ENCODE measurements at regions not wholly inside any gene's neighbourhood (a gene's known extent, or its start where the extent isn't known, plus 50 kb on each side); places are given as distances from the start of the nearest gene placed in this dataset.

DNA sequence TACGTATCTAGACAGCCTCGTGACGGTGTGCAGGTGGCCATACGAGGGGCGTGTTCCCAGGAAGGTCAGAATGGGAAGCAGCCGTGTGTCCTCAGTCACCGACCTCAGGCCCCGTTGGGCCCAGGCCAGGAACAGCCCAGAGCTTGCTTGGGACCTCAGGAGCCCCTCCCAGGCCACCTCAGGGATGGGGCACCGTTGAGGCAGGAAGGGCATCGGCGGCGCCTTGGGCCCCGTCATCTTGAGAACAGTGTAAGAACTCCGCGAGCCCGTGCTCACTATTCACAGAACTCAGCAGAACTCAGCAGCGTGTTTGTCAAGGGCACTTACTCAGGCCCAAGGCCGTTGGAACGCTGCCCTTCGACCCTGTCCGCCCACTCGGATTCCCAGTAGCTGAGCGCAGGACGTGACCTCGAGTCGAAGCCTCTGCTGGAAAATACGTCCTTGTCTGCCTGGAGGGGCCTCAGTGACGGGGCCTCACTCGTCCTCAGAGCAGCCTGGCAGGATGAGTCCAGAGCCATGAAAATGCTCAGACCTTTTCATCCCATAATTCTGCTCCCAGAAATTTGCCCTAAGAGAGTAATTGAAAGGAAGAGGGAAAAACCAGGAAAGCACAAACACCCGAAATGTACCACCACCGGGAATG, 1134.8 kb downstream of the BRD1 start:
- DNase-seq (ENCODE audit: low read depth), result no peak

DNA sequence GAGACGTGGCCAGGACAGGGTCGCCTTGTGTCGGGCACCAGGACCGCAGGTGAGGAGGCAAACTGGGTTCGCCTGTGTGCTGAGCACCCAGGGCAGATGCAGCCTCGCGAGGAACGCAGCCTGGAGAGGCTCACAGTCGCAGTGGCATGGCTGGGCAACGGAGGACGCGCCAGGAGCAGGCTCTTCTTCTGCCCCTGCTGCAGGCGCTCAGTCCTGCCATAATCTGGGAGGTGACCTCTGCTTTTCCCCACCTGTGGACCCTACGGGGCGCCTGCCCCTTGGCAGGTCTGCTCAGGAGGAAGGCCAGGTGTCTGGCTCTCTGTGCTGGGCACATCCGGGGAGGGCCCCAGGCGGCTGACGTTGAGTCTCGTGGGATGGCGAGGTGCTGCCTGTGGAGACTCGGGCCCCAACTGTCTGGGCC, 1136.2 kb downstream of the BRD1 start:
- no peak for DNase-seq (ENCODE audit: low read depth)

DNA sequence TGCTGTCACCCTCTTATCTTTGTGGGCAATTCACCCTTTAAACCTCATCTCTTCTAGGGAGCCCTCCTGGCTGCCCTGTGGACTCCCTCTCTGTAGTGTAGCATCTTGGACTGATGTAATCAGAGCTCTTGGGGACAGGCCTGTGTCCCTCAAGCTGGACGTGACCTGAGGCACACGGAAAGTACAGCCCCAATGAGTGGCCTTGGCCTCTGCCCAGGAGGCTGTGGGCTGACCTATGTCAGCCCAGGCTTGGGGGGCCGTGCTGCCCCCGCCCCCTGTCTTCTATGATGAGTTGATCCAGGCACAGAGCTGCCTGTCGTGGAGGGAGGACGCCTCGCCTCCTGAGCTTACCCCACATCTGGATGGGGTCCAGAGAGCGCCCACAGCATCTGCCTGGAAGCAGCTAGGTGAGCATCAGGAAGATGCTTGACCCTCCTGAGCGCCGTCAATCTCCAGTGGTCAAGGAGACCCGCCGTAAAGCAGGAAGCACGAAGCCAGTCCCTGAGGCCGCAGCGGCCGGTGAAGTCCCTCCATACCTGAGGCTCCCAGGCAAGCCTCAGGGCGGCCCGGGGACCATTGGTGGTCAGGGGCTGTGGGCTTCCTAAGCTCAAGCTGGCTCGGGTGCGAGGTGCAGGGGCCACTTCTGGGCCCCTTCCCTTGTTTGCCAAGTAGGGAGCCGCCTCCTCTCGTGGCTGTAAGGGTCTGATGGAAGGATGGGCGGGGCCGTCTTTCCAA, 1136.9 kb downstream of the BRD1 start:
- DNase-seq (ENCODE audit: low read depth), result no peak

DNA sequence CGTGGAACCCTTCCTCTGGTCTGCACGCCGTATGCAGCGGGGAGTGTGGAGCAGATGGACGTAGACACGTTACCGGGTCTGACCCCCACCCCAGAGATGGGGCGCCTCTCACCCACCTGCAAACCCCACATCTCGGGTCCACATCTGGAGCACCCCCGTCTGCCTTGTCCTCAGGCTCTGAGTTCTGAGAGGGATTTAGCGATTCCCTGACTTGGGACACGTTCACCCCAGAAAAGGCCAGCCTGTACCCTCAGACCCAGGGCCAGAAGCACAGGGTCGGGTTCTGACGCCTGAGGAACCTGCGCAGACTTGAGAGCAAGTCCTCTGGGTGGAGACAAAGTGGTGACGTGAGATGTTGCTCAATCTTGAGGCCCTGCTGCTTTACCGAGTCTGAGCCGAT, 1138.5 kb downstream of the BRD1 start:
- DNase-seq (ENCODE audit: low read depth), result no peak

DNA sequence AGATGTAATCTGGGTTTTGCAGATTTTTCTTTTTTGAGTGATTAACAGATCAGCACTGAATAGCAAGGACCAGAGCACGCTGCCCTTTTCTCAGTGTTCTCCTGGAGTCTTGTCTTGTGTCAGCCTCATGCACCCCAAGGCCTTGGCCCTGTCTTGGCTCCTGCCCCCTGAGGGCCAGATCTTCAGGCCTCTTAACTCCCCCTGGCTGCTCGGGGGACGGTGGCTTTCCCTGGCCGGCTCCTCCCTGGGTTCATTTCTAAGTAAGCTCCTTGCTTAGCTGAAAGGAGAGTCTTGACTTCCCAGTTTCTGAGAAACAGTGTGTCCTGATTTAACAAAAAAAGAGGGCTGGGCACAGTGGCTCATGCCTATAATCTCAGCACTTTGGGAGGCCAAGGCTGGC, 1139.3 kb downstream of the BRD1 start:
- DNase-seq (ENCODE audit: low read depth), result no peak

DNA sequence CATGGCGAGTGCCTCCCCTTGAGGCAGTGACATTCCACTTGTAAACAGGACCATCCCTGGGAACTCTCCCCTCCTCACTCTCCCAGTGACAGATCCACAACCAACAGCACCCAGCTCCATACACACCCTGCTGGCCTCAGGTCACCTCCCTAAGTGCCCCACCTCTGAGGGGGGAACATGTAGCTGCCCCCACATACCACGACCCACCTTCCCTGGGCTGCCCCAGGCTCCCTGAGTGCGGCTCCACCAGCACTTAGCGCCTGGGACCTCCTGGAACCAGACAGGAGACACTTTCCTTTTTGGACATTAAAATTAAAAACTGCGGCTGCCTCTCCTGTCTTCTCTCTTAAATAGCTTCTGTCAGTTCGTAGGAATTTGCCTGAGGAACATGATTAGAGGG, 1140.1 kb downstream of the BRD1 start:
- no peak for DNase-seq (ENCODE audit: low read depth)

DNA sequence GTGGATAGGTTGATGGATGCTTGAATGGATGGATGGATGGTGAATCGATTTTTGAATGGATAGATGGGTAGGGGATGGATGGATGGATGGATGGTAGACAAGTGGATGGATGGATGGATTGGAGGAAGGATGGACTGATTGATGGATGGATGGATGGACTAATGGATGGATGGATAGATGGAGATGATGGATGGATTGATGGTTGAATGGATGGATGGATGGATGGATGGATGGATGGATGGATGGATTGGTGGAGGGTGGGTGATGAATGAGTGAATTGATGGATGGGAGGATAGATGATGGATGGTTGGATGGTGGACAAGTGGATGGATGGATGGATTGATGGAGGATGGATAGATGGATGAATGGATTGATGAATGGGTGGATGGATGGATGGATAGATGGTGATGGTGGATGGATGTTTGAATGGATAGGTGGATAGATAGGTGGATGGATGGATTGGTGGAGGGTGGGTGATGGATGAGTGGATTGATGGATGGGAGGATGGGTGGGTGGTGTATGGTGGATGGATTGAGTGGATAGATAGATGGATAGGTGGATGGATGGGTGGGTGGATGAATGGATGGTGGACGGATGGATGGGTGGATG, 1140.9 kb downstream of the BRD1 start:
- no peak for DNase-seq (ENCODE audit: low read depth)

DNA sequence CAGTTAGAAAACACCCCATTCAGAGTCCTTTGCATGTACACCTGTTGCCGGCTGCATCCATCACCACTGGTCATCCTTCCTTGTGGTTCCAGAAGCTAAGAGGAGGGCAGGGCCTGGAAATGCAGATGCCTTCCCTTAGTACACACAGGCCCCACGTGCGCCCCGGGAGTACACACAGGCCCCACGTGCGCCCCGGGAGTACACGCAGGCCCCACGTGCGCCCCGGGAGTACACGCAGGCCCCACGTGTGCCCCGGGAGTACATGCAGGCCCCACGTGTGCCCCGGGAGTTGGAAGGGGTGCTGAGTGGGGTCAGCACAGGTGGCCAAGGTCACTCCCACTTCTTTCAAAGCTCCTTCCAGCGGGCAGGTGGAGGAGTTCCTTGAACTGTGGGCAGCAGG, 1141.9 kb downstream of the BRD1 start:
- no peak for DNase-seq (ENCODE audit: low read depth)

DNA sequence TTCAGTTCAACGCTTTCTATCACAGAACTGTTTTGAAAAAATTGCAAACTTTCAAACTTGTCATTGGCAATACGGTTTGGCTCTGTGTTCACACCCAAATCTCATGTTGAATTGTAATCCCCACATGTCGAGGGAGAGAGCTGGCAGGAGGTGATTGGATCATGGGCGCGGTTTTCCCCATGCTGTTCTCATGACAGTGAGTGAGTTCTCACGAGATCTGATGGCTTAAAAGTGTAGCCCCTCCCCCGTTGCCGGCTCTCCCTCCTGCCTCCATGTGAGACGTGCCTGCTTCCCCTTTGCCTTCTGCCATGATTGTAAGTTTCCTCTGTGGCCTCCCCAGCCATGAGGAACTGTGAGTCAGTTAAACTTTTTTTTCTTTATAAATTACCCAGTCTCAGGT, 1144.0 kb downstream of the BRD1 start:
- DNase-seq (ENCODE audit: low read depth), result no peak

DNA sequence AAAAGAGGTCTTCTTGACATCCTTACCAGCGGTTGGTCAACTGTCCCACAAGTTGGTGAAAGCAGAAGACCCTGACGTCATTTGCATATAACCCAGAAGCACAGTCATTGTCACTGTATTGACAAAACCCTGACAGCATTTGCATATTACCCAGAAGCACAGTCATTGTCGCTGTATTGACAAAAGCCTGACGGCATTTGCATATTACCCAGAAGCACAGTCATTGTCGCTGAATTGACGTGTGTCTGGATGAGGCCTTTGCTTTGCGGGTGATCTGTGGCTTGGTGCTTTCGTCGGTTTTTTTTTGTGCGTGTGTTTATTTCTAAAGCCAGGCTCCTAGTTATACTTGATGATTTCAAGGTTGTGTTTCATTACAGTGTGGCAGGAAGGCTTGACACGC, 1145.2 kb downstream of the BRD1 start:
- DNase-seq (ENCODE audit: low read depth), result no peak

DNA sequence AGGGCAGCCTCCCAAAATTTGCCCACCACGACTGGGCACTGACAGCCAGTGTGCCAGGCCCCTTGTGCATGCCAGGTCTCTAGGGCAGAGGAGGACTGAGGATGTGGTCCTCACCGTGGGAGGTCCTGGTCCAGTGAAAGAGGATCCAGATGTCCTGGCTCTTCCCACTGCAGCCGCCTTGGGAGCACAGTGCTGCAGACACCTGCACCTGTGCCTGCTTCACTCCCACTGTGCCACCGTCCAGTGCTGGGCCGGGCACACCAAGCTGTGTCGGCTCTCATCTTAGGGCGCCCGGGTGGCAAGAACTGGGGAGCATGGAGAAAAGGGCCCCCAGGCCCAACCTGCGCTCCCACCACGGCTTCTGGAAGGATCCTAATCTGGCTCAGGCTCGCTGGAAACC, 1147.1 kb downstream of the BRD1 start:
- no peak for DNase-seq (ENCODE audit: low read depth)

DNA sequence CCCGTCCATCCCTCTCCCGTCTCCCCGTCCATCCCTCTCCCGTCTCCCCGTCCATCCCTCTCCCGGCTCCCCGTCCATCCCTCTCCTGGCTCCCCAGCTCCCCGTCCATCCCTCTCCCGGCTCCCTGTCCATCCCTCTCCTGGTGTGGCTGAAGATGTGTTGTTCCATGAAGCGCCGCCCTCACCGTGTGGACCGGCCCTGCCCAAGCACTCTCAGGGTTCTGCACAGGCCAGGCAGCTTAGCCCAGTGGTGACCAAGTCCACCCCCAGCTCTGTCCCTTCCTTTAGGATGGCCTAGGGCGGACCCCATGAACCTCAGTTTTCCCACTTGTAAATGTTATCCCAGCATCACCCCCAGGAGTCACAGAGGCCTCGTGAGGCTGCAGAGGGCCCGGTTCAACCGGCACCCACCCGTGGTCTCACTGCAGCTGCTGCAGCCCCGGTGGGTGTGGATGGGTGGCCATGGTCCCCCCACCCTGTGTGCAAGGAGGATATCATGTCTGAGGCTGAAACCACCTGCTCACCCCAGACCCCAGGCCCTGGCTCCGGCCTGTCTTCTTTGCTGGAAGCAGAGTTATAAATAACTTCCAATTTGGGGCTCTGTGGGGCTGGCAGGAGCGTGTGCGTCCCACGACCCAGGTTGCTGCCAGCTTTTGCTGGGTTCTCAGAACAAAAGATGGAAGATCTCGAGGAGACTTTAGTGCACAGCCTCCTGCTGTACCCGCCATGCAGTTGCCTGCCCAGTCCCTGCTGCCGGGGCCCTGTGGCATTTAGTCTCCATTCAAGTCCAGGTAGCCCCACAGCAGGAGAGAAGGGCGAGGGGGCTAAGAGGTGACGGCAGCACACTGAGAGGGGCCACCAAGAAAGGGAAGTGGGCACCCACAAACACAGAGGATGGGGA, 1147.8 kb downstream of the BRD1 start:
- DNase-seq (ENCODE audit: low read depth), result no peak

DNA sequence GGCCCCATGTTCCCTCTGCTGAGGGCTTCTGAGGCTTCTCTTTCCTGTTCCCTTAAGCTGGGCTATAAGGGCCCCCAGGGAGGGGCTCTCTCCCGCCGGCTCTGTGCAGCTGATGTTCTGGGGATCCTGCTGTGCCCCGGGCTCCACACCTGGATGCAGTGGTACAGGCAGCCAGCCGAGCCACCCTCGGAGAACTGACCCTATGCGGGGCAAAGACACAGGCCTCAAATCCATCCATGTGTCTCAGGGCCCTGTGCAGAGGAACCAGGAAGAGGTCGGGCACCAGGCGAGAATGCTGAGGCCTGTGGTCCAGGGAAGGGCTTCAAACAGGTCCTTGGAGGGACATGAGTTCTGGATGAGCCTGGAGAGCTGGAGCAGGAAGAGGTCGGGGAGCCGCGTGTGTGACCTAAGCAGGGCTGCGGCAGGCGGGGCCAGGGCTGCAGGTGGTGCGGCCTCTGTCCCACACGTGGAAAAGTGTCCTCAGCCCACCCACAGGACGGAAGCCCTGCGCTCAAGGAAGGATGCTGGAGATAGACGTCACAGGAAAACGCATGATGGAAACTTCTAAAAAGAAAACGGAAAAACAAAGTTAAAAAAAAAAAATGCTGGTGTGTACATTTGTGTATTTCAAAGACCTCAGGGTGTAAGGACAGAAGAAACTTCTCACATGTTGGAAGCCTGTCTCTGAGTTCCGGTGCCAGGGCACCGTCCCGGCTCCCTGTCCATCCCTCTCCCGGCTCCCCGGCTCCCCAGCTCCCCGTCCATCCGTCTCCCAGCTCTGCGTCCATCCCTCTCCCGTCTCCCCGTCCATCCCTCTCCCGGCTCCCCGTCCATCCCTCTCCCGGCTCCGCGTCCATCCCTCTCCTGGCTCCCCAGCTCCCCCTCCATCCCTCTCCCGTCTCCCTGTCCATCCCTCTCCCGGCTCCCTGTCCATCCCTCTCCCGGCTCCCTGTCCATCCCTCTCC, 1149.2 kb downstream of the BRD1 start:
- DNase-seq (ENCODE audit: low read depth), result no peak

DNA sequence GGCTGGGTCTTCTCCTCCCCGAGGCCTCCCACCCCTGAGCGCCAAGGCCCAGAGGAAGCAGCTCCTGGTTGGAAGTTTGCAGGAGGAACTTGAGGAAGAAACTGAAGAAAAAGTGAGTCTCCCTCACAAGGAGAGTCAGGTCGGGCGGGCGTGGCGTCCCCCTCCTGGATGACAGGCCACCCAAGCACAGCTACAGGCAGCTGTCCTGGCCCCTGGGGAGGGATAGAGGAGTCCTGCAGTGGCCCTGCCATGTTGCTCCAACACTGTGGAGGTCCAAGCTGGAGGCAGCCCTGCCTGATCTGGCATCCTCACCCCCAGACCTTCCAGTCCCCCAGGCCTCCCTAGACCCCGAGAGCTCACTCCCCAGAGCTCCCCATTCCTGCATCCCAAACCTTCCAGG, 1150.1 kb downstream of the BRD1 start:
- no peak for DNase-seq (ENCODE audit: low read depth)

DNA sequence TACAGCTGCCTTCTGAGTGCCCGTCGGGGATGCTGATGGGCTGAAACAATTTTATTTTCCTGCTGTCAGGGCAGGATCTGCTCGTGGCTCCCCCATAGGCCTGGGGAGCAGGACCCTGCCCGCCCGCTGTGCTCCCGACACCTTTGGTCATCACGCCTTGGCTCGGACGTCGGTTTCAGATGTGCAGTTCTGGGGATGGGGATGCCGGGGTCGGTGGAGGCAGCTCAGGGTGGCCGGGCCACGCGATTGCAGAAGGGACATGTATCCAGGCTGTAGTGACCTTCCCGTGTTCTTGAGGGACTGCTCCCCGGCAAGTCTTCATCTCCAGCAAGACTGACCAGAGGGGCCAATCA, 1150.5 kb downstream of the BRD1 start:
- DNase-seq (ENCODE audit: low read depth), result no peak

DNA sequence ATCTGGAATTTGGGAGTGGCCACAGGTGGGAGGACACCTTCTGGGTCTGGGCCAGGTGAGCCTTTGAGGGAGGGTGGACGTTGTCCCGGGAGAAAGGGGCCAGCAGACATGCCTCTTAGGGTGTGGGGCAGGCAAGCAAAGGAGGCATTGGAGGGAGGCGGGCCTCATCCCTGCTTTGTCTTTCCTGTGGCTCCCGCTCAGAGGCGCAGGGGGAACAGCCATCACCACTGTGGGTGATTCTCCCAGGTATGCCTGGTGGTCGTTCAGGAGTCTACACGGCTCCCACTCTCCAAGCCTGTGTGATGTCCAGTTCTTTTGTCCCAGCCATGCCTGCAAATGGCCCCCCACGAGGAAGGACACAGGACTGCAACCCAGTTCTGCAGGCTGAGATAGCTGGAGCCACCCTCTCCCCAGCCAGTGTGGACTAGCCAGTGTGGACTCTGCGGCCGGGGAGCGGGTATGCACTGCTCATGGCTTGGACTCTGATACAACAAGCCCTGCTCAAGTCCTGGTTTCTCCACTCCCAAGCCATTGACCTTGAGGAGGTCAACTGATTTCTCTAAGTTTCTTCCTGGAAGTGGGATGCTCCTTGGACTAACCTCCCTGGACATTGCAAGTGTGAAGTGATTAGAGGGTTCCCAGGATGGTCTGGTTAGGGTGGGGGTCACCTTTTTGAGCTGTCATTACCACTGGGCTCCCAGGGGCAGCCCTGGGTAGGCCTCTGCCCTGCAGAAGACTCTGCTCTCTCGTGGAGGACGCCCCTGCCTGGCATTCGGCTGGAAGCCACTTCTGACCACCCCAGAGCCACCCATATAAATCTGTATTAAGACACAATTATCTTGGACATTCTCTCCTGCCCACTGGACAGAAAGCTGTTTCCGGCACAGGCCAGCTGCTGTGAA, 1151.2 kb downstream of the BRD1 start:
- DNase-seq (ENCODE audit: low read depth), result no peak

DNA sequence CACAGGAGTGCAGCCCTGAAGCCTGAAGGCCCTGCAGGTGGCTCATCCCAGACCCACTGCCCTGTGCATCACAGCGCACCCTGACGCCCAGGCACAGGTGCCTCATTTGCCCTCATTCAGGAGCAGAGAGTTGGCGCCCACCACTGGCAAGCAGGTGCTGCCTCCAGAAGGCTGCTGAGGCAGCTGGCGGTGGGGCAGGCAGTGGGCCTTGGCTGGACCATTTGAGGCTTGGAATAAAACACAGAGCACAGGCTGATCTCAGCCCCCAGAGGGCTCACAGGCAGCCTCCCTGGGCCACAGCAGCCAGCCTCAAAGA, 1151.9 kb downstream of the BRD1 start:
- DNase-seq (ENCODE audit: low read depth), result no peak

DNA sequence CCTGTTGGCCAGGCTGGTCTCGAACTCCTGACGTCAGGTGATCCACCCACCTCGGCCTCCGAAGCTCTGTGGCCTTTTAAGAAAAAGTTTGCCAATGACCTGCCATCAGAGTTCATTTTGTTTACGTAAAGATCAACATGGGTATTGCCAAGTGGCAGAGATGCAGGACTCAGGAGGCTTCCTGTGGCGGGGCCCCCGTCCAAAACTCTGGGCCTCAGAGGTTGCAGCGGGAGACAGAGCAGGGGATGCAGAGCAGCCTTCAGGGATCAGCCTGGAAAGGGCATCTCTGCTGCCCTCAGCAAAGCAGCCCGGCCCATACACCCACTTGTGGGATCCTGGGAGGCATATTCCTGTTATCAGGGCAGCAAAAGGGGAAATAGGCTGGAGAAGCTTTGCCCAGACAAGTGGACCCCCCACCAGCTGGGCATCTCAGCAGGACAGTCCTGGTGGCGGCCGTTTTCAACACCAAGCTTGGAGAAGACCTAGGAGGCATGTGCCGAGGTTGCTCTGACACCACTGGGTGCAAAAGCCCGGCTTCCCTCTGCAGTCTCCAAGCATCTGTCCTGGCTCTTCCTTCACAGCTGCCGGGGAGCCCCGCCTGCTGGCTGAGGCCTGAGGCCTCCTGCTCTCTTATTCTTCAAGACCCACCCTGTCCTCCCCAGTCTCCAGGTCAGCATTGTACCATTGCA, 1152.4 kb downstream of the BRD1 start:
- no peak for DNase-seq (ENCODE audit: low read depth)

DNA sequence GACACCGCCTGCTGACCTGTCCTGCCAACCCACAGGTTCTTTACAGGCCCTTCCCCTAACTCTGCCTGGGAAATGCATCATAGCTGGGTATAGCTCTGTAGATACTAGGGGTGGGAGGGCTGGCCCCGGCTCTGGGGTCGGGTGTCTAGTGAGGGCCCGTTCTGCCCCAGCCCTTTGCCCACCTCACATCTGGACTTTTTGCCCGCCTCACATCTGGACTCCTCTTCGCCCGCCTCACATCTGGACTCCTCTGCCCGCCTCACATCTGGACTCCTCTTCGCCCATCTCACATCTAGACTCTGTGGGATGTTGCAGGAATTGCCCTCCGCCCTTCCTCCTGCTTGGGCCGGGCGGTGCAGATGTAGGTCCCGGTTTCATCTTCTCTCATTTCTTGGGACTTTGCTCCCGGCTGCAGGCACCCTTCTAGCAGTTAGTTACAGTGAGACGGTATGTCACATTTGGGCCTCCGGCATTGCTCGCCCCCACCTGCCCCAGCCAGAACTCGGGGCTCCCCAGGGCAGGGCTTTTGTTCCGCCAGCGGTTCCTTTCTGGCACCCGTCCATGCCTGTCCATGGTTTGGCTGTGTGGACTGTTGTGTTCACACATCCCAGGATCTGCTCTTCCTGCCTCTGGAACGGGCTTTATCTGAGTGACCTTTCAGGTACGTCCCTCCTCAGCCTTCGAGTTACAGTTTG, 1153.7 kb downstream of the BRD1 start:
- DNase-seq (ENCODE audit: low read depth), result no peak

All from stimulated activated CD8-positive, alpha-beta memory T cell treated with anti-CD3 and anti-CD28 coated beads, Interleukin-12 subunit alpha, Interleukin-12 subunit beta, amount 100 ng/mL, for 1 hour (primary cell).